Neuron (in vitro differentiated cells): ENCODE measurements at regions not wholly inside any gene's neighbourhood (a gene's known extent, or its start where the extent isn't known, plus 50 kb on each side); places are given as distances from the start of the nearest gene placed in this dataset.

Experiments used
- H2AFZ ChIP-seq: one replicate; pipeline ENCODE4 v1.6.1; 2013; ENCODE audit warnings: low read depth, mild to moderate bottlenecking, inconsistent platforms, low read length, moderate library complexity
- H3K27me3 ChIP-seq: one replicate; pipeline ENCODE4 v1.6.1; 2013; ENCODE audit warnings: low read length; ENCODE audit not compliant: insufficient read depth
- H3K36me3 ChIP-seq: one replicate; pipeline ENCODE4 v1.6.1; 2013; ENCODE audit warnings: low read length; ENCODE audit not compliant: insufficient read depth
- H3K4me1 ChIP-seq: one replicate; pipeline ENCODE4 v1.6.1; 2013; ENCODE audit warnings: low read length; ENCODE audit not compliant: insufficient read depth
- H3K4me3 ChIP-seq: 2 replicates; pipeline ENCODE4 v1.5.1; 2013; ENCODE audit warnings: mild to moderate bottlenecking, low read length, moderate library complexity
- H3K9me3 ChIP-seq: one replicate; pipeline ENCODE4 v1.6.1; 2013; ENCODE audit warnings: low read length

DNA sequence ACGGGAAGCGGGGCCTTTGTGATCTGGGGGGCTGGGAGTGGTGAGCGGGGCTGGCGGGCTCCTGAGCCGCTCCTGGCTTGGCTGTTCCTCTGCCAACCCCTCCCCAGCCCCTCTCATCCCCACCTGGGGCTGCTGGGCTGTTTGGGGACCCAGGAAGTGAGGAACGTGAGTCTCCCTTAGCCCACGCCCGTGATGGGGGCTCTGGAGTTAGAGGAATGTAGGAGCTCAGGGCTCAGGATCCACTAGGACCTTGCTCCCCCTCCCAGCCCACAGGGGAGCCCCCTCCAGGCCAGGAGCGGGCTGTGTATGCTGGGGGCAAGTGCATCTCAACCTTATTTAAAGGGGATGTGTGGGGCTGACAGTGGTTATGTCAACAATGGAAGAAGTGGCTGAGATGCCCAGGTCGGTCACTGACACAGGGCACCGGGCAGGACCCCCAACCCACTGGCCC is 134.1 kb downstream of the URI1 start:
- Histone ChIP-seq H3K9me3 (no peaks in the 10 kb centered on the region), H3K27me3 (peaks cover 3% of the 10 kb centered on the region)

DNA sequence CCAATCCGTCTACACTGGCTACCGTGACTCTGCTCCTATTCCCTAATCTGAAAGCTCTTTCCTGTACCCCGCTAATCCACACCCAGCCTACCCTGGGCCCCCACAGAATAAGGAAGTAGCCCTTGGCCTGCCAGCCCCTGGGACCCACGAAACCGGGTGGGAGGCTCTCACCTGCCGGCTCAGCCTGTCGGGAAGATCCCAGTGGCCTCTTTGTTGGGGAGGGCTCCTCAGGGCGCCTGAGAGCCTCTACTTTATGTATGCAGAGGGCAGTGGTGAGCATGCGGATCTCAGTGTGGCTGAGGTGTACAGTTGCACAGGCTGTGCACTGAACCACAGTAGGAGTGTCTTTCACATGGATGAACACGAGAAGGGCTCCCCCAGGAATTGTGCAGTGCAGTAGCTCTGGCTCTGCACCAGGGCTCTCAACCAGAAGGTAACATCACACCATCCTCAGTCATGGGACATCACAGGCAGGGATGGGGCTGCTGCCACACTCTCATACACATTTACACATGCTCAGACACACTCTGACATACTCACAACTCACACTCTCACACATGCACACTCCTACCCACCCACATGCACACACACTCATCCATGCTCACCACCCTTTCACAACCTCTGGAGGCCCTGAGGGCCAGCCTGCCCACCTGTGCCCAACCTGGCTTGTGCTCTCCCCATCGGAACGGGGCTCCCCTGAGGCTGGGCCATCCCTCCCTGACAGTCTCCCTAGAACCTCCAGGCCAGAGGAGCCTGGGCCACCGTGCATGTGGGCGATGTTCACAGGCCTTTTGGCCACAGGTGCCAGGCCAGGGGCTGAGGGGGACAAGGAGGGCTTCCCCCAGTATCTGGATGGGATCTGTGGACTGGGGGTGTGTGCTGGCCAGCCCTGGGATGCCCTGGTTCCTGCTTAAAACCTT is 135.0 kb downstream of the URI1 start:
- Histone ChIP-seq H3K4me1 (no peaks in the 10 kb centered on the region), H2AFZ (no peak overlapping the region), H3K27me3 (peaks cover 3% of the 10 kb centered on the region), H3K9me3 (no peaks in the 10 kb centered on the region), H3K36me3 (no peaks in the 10 kb centered on the region), H3K4me3 (no peak overlapping the region)

More for the DNA sequence above, 134.1 kb downstream of the URI1 start:
- Histone ChIP-seq H3K4me1 (no peaks in the 10 kb centered on the region), H3K4me3 (no peak overlapping the region), H3K36me3 (no peaks in the 10 kb centered on the region), H2AFZ (no peak overlapping the region)

DNA sequence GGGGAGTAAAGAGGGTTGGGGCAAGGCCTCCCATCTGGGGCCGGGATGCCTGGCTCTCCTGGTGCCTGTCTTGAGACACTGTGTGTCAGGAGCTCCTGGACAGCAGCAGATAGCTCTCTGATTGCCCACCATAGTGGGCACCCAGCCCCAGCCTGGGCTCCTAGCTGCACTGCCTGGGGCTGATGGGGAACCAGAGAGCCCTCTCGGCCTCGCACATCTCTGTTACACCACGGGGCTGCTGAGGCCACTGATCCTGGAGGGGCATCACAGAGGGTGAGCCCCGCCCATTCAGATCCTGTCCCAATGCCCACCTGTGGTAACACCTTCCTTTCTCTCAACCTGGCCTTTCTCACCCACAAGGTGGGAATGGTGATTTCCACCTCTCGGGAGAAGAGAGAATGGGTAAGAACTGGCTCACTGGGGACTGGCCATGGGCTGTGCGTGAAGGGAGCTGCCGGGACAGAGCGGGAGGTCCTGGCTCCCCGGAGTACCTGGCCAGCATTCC is 135.9 kb downstream of the URI1 start:
- no peaks in the 10 kb centered on the region for H3K36me3 ChIP-seq
- peaks cover 3% of the 10 kb centered on the region for H3K27me3 ChIP-seq
- H2AFZ ChIP-seq = no peak overlapping the region
- no peak overlapping the region for H3K4me3 ChIP-seq
- H3K9me3 ChIP-seq = no peaks in the 10 kb centered on the region
- H3K4me1 ChIP-seq = no peaks in the 10 kb centered on the region

GRCh38 chr19:30078381-30078910 is 136.4 kb downstream of the URI1 start:
- Histone ChIP-seq H3K36me3 (no peaks in the 10 kb centered on the region), H3K4me3 (no peak overlapping the region), H2AFZ (no peak overlapping the region), H3K4me1 (no peaks in the 10 kb centered on the region), H3K9me3 (no peaks in the 10 kb centered on the region), H3K27me3 (peaks cover 7% of the 10 kb centered on the region)

DNA sequence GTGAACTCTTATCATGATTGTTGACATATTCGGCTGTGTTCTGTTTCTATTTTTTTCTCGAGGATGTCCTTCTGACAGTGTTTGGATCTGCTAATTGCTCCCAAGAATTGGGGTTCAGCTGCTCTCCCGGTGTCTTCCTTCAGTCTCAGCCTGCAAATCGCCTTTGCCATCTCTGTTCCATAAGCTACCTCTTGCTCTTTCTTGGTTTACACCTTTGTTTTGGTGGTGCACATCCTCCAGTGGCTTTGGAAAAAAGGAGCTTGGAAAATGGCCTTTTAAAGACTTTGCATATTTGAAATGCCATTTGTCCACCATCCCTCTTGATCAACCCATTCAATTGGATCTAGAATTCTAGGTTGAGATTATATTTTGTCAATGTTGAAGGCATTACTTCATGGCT is 137.2 kb downstream of the URI1 start:
- no peaks in the 10 kb centered on the region for H3K9me3 ChIP-seq
- peaks cover 7% of the 10 kb centered on the region for H3K27me3 ChIP-seq
- no peak overlapping the region for H2AFZ ChIP-seq

DNA sequence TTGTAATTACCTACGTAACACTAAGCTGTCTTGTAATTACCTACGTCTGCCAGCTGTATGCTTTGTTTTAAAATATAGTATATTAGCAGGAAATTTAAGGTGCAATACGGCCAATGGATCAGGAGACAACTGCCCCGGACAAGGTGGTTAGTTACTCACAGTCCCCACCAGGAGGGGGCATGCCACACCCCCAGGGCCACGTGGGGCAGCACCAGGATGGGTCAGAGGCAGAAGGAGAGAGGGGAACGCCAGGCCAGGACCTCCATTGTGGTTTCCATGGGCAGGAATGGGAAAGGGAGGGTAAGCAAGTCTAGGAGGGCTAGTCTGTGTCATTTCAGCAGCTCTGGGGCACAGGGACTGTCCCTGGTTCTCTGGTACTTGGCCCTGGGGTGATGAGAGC is 140.1 kb downstream of the URI1 start:
- H3K4me3 ChIP-seq = no peak overlapping the region
- H2AFZ ChIP-seq = no peak overlapping the region
- peaks cover 7% of the 10 kb centered on the region for H3K27me3 ChIP-seq

More for the DNA sequence above, 137.2 kb downstream of the URI1 start:
- Histone ChIP-seq H3K4me3 (no peak overlapping the region), H3K4me1 (no peaks in the 10 kb centered on the region), H3K36me3 (no peaks in the 10 kb centered on the region)

GRCh38 chr19:30082611-30083010 is 140.6 kb downstream of the URI1 start:
- no peak overlapping the region for H2AFZ ChIP-seq
- no peaks in the 10 kb centered on the region for H3K4me1 ChIP-seq
- no peaks in the 10 kb centered on the region for H3K9me3 ChIP-seq
- H3K4me3 ChIP-seq = no peak overlapping the region
- H3K27me3 ChIP-seq = peaks cover 11% of the 10 kb centered on the region
- H3K36me3 ChIP-seq = no peaks in the 10 kb centered on the region

More for the DNA sequence above, 140.1 kb downstream of the URI1 start:
- H3K9me3 ChIP-seq = no peaks in the 10 kb centered on the region
- no peaks in the 10 kb centered on the region for H3K36me3 ChIP-seq
- H3K4me1 ChIP-seq = no peaks in the 10 kb centered on the region

DNA sequence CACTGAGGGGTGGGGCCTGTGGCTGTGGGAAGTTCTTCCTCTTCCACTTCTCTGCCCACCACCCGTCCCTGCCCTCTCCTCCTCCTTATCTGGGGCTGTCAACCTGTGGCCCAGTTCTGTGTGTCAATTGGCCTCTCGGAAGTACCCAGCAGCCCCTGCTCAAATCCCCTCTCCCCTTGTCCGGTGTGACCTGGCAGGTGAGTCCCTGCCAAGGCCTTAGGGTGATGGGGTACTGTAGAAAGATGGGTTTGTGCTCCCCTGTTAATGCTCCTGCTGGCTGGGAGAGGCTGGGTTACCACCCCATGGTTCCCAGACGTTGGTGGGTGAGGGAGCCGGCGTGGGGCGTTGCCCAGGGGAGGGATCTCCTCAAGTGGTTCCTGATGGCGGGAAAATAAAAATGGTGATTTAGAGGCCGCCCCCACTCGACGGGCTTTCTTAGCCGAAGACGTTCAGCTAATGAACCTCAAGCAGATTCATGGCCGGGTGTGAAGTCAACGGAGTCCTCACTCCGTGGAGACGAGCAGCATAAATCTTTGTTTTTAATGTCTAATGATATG is 141.2 kb downstream of the URI1 start:
- Histone ChIP-seq H2AFZ (no peak overlapping the region), H3K4me3 (no peak overlapping the region), H3K36me3 (no peaks in the 10 kb centered on the region), H3K4me1 (no peaks in the 10 kb centered on the region), H3K27me3 (peaks cover 9% of the 10 kb centered on the region), H3K9me3 (no peaks in the 10 kb centered on the region)

- H3K9me3 ChIP-seq = no peaks in the 10 kb centered on the region
- no peaks in the 10 kb centered on the region for H3K36me3 ChIP-seq
- H3K4me1 ChIP-seq = no peaks in the 10 kb centered on the region
- peaks cover 9% of the 10 kb centered on the region for H3K27me3 ChIP-seq
- H3K4me3 ChIP-seq = no peak overlapping the region
- no peak overlapping the region for H2AFZ ChIP-seq
Measured at GRCh38 chr19:30083701-30084156, 141.7 kb downstream of the URI1 start.

DNA sequence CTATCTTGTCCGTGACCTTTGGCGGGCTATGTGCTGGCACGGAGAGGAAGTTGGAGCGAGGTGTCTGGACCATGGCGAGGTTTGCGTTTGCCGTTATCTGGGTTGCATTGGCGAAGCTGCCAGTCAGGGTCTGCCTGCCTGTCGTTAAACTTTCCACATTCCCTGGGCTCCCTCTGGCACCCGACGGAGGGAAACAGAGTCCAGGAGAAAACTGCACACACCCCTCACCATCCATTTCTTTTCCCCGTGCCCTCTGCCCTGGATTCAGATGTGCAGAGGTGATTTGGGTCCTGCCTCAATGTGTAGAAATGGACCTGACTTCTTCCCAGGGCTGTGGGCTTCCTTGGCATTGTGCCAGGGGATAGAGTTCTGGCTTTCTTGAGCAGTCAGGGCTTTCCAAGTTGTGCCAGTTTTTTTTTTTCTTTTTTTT is 142.4 kb downstream of the URI1 start:
- H3K36me3 ChIP-seq = no peaks in the 10 kb centered on the region
- H3K27me3 ChIP-seq = peaks cover 9% of the 10 kb centered on the region
- H3K9me3 ChIP-seq = no peaks in the 10 kb centered on the region
- H3K4me1 ChIP-seq = no peaks in the 10 kb centered on the region
- H2AFZ ChIP-seq = no peak overlapping the region
- H3K4me3 ChIP-seq = no peak overlapping the region

DNA sequence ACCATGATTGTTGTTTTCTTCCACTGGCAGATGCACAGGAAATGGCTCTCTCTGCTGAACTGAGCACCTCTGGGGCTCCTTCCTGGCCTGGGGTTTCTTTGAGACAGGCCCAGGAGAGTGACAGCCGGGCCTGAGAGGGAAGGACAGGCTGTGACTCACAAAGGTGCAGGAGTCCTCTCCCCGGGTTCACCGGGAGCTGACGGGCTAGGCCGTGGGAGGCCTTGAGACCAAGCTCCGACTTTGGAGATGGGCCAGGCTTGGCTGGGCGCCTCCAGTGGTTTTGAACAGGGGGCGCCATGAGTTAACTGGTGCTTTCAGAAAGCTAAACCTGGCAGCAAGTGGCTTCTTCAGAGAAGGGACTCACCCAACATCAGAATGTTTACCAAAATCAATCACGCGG is 143.4 kb downstream of the URI1 start:
- Histone ChIP-seq H3K27me3 (peaks cover 9% of the 10 kb centered on the region), H2AFZ (no peak overlapping the region), H3K4me3 (no peak overlapping the region), H3K4me1 (no peaks in the 10 kb centered on the region), H3K36me3 (no peaks in the 10 kb centered on the region), H3K9me3 (no peaks in the 10 kb centered on the region)

GRCh38 chr19:30086220-30086619 is 144.2 kb downstream of the URI1 start:
- Histone ChIP-seq H3K4me3 (no peak overlapping the region), H3K27me3 (peaks cover 9% of the 10 kb centered on the region), H3K9me3 (no peaks in the 10 kb centered on the region), H2AFZ (no peak overlapping the region), H3K4me1 (no peaks in the 10 kb centered on the region), H3K36me3 (no peaks in the 10 kb centered on the region)

GRCh38 chr19:30086916-30087315 is 144.9 kb downstream of the URI1 start:
- Histone ChIP-seq H3K27me3 (peaks cover 9% of the 10 kb centered on the region), H3K4me1 (no peaks in the 10 kb centered on the region), H3K36me3 (no peaks in the 10 kb centered on the region), H3K4me3 (no peak overlapping the region), H2AFZ (no peak overlapping the region), H3K9me3 (no peaks in the 10 kb centered on the region)
